ENCODE measurements at regions not wholly inside any gene's neighbourhood (a gene's known extent, or its start where the extent isn't known, plus 50 kb on each side); places are given as distances from the start of the nearest gene placed in this dataset.

DNA sequence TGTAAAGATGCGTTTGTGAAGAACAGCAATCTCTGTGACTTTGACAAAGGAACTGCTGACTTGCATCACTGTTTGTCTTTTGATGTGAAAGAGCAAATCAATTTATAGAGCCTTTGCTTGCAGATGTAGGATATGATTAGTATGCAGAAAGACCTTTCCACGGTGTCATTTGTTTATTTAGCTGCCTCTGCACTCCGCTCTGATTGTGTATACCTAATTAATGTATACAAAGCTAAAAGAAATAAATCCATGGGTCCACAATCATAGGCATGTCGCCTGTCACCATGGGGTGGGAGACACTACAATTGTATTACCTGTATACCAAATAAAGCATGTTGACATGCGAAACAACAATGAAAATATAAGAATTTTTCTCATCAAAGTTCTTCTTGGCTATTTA lies 410.7 kb downstream of the MZT1 start:
- TF ChIP-seq, protein P1, sequence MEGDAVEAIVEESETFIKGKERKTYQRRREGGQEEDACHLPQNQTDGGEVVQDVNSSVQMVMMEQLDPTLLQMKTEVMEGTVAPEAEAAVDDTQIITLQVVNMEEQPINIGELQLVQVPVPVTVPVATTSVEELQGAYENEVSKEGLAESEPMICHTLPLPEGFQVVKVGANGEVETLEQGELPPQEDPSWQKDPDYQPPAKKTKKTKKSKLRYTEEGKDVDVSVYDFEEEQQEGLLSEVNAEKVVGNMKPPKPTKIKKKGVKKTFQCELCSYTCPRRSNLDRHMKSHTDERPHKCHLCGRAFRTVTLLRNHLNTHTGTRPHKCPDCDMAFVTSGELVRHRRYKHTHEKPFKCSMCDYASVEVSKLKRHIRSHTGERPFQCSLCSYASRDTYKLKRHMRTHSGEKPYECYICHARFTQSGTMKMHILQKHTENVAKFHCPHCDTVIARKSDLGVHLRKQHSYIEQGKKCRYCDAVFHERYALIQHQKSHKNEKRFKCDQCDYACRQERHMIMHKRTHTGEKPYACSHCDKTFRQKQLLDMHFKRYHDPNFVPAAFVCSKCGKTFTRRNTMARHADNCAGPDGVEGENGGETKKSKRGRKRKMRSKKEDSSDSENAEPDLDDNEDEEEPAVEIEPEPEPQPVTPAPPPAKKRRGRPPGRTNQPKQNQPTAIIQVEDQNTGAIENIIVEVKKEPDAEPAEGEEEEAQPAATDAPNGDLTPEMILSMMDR (conservative IDR thresholded peaks at IDR 0.05 in 1 of 2, IDR thresholded peaks at IDR 0.05 in 1 of 2; ENCODE audit: low read depth in 1 of 2, low read length in 2 of 2) = no peak
- no peak for TF ChIP-seq EZH2 (IDR thresholded peaks at IDR 0.05; ENCODE audit: low read length, missing control alignments)

All from fibroblast of lung (primary cell).